ENCODE measurements at regions not wholly inside any gene's neighbourhood (a gene's known extent, or its start where the extent isn't known, plus 50 kb on each side); places are given as distances from the start of the nearest gene placed in this dataset.
"Not testable (repeated sequence)": the region's sequence is repeated elsewhere in the genome, so short reads cannot be mapped to it uniquely, and the experiment has no call there.

DNA sequence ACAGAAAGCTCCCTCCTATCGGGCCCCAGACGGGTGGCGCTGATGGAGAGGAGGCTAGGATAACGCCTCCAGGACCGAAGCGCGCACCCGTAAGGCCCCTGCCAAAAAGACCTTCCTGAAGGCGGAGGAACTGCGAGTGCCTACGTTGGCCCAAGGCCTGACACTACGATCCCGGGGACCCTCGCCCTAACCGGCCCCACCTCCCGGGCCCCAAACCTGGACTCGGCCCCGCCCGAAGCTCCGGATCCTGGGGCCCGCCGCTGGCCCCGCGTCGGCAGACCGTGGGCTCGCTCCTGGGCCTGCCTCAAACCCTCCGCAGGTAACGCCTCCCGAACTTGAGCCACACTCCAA is 53.6 kb upstream of the ROPN1B start:
- TF ChIP-seq POLR2A, CTCF, EP300 (IDR thresholded peaks at IDR 0.05): not testable (repeated sequence)
